ENCODE measurements at regions not wholly inside any gene's neighbourhood (a gene's known extent, or its start where the extent isn't known, plus 50 kb on each side); places are given as distances from the start of the nearest gene placed in this dataset.

DNA sequence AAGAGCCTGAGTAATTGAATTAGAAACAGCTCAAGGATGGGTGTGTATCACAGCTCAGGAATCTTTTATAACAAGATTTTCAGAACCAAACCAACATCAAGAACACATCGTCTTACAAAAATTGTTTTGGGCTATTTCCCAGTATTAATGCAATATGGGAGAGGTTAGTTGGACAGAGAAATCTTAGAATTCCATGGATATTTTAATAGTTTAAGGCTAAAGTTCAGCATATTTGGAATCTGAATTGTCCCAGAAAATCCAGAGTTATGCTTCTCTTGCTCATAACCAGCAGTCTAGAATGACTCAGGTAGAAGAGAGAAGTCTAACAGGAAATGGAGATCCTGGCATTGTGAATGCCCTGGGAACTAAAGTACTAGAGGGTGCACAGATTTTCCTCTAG, 74.6 kb downstream of the ADM start:
- TF ChIP-seq CTCF (IDR thresholded peaks at IDR 0.05) = no peak
- TF ChIP-seq EP300 (IDR thresholded peaks at IDR 0.05) = no peak
- no peak for TF ChIP-seq POLR2AphosphoS5 (IDR thresholded peaks at IDR 0.05)
- TF ChIP-seq POLR2A (IDR thresholded peaks at IDR 0.05) = no peak

All from suprapubic skin (tissue), 4 donors.